ENCODE measurements at regions not wholly inside any gene's neighbourhood (a gene's known extent, or its start where the extent isn't known, plus 50 kb on each side); places are given as distances from the start of the nearest gene placed in this dataset.

GRCh38 chr10:129123428-129123827, 343.6 kb upstream of the MGMT start:
- TF ChIP-seq, protein P1, sequence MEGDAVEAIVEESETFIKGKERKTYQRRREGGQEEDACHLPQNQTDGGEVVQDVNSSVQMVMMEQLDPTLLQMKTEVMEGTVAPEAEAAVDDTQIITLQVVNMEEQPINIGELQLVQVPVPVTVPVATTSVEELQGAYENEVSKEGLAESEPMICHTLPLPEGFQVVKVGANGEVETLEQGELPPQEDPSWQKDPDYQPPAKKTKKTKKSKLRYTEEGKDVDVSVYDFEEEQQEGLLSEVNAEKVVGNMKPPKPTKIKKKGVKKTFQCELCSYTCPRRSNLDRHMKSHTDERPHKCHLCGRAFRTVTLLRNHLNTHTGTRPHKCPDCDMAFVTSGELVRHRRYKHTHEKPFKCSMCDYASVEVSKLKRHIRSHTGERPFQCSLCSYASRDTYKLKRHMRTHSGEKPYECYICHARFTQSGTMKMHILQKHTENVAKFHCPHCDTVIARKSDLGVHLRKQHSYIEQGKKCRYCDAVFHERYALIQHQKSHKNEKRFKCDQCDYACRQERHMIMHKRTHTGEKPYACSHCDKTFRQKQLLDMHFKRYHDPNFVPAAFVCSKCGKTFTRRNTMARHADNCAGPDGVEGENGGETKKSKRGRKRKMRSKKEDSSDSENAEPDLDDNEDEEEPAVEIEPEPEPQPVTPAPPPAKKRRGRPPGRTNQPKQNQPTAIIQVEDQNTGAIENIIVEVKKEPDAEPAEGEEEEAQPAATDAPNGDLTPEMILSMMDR (IDR thresholded peaks at IDR 0.05; ENCODE audit: low read depth, low read length) = no peak
- no peak for TF ChIP-seq EZH2phosphoT487 (IDR thresholded peaks at IDR 0.05; ENCODE audit: low read depth)
- H3K4me2 ChIP-seq (ENCODE audit: low read length) = no peak overlapping the region
- H4K20me1 ChIP-seq (ENCODE audit: insufficient read depth, low read length) = no peaks in the 10 kb centered on the region
- H3K4me1 ChIP-seq (ENCODE audit: low read length) = no peaks in the 10 kb centered on the region
- no peaks in the 10 kb centered on the region for H3K27me3 ChIP-seq (ENCODE audit: low read depth, low read length)
- H3K4me3 ChIP-seq (ENCODE audit: low read length) = no peak overlapping the region
- no peaks in the 10 kb centered on the region for H3K79me2 ChIP-seq (ENCODE audit: low read length)
- H2AFZ ChIP-seq (ENCODE audit: low read depth, low read length) = no peak overlapping the region
- H3K36me3 ChIP-seq (replicated peaks; ENCODE audit: low read depth, low read length) = no peaks in the 10 kb centered on the region
- no peak overlapping the region for H3K27ac ChIP-seq (ENCODE audit: low read length)
- no peaks in the 10 kb centered on the region for H3K9me3 ChIP-seq (ENCODE audit: insufficient read depth, low read length)
- H3K9ac ChIP-seq (ENCODE audit: low read length) = no peak overlapping the region

DNA sequence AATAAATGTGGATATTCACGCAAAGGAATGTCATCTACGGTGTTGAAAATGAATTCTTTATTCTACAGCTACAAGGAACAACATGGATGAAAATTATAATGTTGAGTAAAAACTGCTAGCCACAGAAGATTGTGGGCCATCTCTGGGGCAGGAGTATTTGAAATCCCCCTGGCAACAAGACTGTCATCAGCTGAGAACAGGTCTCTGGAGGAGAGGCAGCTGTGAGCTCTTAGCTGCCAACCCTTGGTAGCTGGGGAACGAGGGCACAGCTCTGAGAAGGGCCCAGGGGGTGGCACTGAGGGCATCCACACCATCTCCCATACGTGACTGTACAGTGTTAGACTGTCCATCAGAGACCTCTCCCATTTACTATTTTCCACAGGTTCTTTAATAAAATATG, 340.1 kb upstream of the MGMT start:
- no peak overlapping the region for H3K4me2 ChIP-seq (ENCODE audit: low read length)

GRCh38 chr10:129131457-129132132, 335.4 kb upstream of the MGMT start:
- Histone ChIP-seq H3K4me3 (ENCODE audit: low read length) (no peak overlapping the region), H3K9ac (ENCODE audit: low read length) (no peak overlapping the region), H3K4me1 (ENCODE audit: low read length) (no peaks in the 10 kb centered on the region), H3K27ac (ENCODE audit: low read length) (no peak overlapping the region), H3K36me3 (replicated peaks; ENCODE audit: low read depth, low read length) (no peaks in the 10 kb centered on the region), H2AFZ (ENCODE audit: low read depth, low read length) (no peak overlapping the region), H3K27me3 (ENCODE audit: low read depth, low read length) (no peaks in the 10 kb centered on the region), H3K79me2 (ENCODE audit: low read length) (no peaks in the 10 kb centered on the region), H4K20me1 (ENCODE audit: insufficient read depth, low read length) (no peaks in the 10 kb centered on the region), H3K4me2 (ENCODE audit: low read length) (no peak overlapping the region), H3K9me3 (ENCODE audit: insufficient read depth, low read length) (no peaks in the 10 kb centered on the region)
- TF ChIP-seq EZH2phosphoT487 (IDR thresholded peaks at IDR 0.05; ENCODE audit: low read depth) = no peak
- TF ChIP-seq, protein P1 (IDR thresholded peaks at IDR 0.05; ENCODE audit: low read depth, low read length) = no peak

More for the DNA sequence above, 340.1 kb upstream of the MGMT start:
- Histone ChIP-seq H3K4me1 (ENCODE audit: low read length) (no peaks in the 10 kb centered on the region), H3K36me3 (replicated peaks; ENCODE audit: low read depth, low read length) (no peaks in the 10 kb centered on the region), H2AFZ (ENCODE audit: low read depth, low read length) (no peak overlapping the region), H3K4me3 (ENCODE audit: low read length) (no peak overlapping the region), H3K79me2 (ENCODE audit: low read length) (no peaks in the 10 kb centered on the region), H3K27ac (ENCODE audit: low read length) (no peak overlapping the region), H3K27me3 (ENCODE audit: low read depth, low read length) (no peaks in the 10 kb centered on the region), H3K9ac (ENCODE audit: low read length) (no peak overlapping the region), H3K9me3 (ENCODE audit: insufficient read depth, low read length) (no peaks in the 10 kb centered on the region), H4K20me1 (ENCODE audit: insufficient read depth, low read length) (no peaks in the 10 kb centered on the region)
- TF ChIP-seq, protein P1 (IDR thresholded peaks at IDR 0.05; ENCODE audit: low read depth, low read length) = no peak
- TF ChIP-seq EZH2phosphoT487 (IDR thresholded peaks at IDR 0.05; ENCODE audit: low read depth) = no peak

- Histone ChIP-seq H3K4me2 (ENCODE audit: low read length) (no peak overlapping the region), H2AFZ (ENCODE audit: low read depth, low read length) (no peak overlapping the region), H3K4me3 (ENCODE audit: low read length) (no peak overlapping the region), H3K27ac (ENCODE audit: low read length) (no peak overlapping the region), H4K20me1 (ENCODE audit: insufficient read depth, low read length) (no peaks in the 10 kb centered on the region), H3K4me1 (ENCODE audit: low read length) (no peaks in the 10 kb centered on the region), H3K36me3 (replicated peaks; ENCODE audit: low read depth, low read length) (no peaks in the 10 kb centered on the region), H3K27me3 (ENCODE audit: low read depth, low read length) (no peaks in the 10 kb centered on the region), H3K79me2 (ENCODE audit: low read length) (no peaks in the 10 kb centered on the region), H3K9ac (ENCODE audit: low read length) (no peak overlapping the region), H3K9me3 (ENCODE audit: insufficient read depth, low read length) (no peaks in the 10 kb centered on the region)
- TF ChIP-seq EZH2phosphoT487 (IDR thresholded peaks at IDR 0.05; ENCODE audit: low read depth) = no peak
- TF ChIP-seq, protein P1 (IDR thresholded peaks at IDR 0.05; ENCODE audit: low read depth, low read length) = no peak
Observed at GRCh38 chr10:129133856-129134255, 333.2 kb upstream of the MGMT start.

Data from OCI-LY3 (cell line).